ENCODE measurements at regions not wholly inside any gene's neighbourhood (a gene's known extent, or its start where the extent isn't known, plus 50 kb on each side); places are given as distances from the start of the nearest gene placed in this dataset.

DNA sequence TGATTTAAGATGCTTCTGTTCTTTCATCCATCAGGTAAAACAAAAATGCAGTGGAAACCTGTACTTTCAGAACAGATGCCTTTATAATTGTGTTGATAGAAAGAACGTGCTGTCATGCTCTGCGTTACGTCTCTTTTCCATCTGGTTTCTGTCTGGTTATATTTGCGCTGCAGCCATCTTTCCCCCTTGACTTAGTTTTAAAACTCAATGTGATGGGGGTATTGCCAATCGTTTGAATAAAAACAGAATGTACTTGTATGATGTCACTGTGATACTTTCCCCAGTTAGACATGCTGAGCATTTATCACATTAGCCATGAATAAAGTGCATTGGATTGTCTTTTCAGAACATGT, 508.6 kb downstream of the ADCYAP1 start:
- TF ChIP-seq TOX (CRISPR knock-in tag; IDR thresholded peaks at IDR 0.05; ENCODE audit: borderline replicate concordance) = no peak
- TF ChIP-seq BACH2 (CRISPR knock-in tag; IDR thresholded peaks at IDR 0.05; ENCODE audit: borderline replicate concordance) = no peak
- TF ChIP-seq SNAI2 (CRISPR knock-in tag; IDR thresholded peaks at IDR 0.05) = no peak
- TF ChIP-seq, protein P1, sequence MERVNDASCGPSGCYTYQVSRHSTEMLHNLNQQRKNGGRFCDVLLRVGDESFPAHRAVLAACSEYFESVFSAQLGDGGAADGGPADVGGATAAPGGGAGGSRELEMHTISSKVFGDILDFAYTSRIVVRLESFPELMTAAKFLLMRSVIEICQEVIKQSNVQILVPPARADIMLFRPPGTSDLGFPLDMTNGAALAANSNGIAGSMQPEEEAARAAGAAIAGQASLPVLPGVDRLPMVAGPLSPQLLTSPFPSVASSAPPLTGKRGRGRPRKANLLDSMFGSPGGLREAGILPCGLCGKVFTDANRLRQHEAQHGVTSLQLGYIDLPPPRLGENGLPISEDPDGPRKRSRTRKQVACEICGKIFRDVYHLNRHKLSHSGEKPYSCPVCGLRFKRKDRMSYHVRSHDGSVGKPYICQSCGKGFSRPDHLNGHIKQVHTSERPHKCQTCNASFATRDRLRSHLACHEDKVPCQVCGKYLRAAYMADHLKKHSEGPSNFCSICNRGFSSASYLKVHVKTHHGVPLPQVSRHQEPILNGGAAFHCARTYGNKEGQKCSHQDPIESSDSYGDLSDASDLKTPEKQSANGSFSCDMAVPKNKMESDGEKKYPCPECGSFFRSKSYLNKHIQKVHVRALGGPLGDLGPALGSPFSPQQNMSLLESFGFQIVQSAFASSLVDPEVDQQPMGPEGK (CRISPR knock-in tag; IDR thresholded peaks at IDR 0.05; ENCODE audit: borderline replicate concordance) = no peak
- no peak for ATAC-seq

DNA sequence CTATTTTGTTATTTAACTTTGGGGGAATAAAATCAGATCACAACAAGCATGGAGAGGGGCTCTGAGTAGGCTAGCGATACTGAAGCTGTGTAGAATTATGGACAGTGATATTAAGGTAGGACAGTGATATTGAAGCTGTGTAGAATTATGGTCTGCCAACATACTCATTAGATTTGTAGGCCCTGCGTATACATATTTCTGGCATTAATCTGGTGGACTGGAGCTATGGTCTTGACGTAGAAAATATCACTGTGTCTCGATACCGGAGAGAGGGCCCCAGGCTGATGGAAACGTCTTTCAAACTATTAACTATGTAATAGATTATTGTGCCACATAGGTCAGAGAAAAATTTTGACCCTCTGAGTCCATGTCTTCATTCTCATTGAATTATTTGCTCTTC, 511.4 kb downstream of the ADCYAP1 start:
- TF ChIP-seq ARNTL (CRISPR knock-in tag; IDR thresholded peaks at IDR 0.05; ENCODE audit: borderline replicate concordance, low read depth) (no peak), TCF4 (CRISPR knock-in tag; IDR thresholded peaks at IDR 0.05; ENCODE audit: borderline replicate concordance) (no peak), ZFP3 (CRISPR knock-in tag; IDR thresholded peaks at IDR 0.05) (no peak), BACH2 (CRISPR knock-in tag; IDR thresholded peaks at IDR 0.05; ENCODE audit: borderline replicate concordance) (no peak), RARB (CRISPR knock-in tag; IDR thresholded peaks at IDR 0.05) (no peak), OSR1 (CRISPR knock-in tag; IDR thresholded peaks at IDR 0.05) (no peak)
- no peak for ATAC-seq

DNA sequence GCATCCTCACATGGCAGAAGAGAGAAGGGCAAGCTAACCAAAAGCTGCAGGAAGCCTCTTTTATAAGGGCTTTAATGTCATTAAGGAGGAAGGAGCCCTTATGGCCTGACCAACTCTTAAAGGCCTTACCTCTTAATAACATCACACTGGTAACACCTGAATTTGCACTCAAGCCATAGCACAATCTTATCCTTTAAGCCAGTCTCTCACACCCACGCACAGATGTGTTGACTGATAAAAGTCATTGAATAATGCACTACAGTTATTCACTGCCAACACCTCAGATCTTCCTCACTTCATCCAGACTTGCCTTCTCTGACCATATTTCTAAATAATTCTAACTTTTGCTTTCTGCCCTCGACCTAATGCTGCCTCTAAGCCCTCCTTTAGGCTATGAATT, 516.8 kb downstream of the ADCYAP1 start:
- ATAC-seq = no peak

More for the DNA sequence above, 516.8 kb downstream of the ADCYAP1 start:
- TF ChIP-seq, protein P2, sequence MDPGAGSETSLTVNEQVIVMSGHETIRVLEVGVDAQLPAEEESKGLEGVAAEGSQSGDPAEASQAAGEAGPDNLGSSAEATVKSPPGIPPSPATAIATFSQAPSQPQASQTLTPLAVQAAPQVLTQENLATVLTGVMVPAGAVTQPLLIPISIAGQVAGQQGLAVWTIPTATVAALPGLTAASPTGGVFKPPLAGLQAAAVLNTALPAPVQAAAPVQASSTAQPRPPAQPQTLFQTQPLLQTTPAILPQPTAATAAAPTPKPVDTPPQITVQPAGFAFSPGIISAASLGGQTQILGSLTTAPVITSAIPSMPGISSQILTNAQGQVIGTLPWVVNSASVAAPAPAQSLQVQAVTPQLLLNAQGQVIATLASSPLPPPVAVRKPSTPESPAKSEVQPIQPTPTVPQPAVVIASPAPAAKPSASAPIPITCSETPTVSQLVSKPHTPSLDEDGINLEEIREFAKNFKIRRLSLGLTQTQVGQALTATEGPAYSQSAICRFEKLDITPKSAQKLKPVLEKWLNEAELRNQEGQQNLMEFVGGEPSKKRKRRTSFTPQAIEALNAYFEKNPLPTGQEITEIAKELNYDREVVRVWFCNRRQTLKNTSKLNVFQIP (CRISPR knock-in tag; IDR thresholded peaks at IDR 0.05; ENCODE audit: borderline replicate concordance, low read depth) = no peak
- TF ChIP-seq ZNF565 (CRISPR knock-in tag; conservative IDR thresholded peaks at IDR 0.05; ENCODE audit: low read depth) (no peak), ZNF70 (CRISPR knock-in tag; IDR thresholded peaks at IDR 0.05) (no peak), ZC3H10 (CRISPR knock-in tag; IDR thresholded peaks at IDR 0.05) (no peak), ARNTL (CRISPR knock-in tag; IDR thresholded peaks at IDR 0.05; ENCODE audit: borderline replicate concordance, low read depth) (no peak), BACH2 (CRISPR knock-in tag; IDR thresholded peaks at IDR 0.05; ENCODE audit: borderline replicate concordance) (no peak), ISL1 (CRISPR knock-in tag; IDR thresholded peaks at IDR 0.05) (no peak), ZFP3 (CRISPR knock-in tag; IDR thresholded peaks at IDR 0.05) (no peak), ZNF8 (CRISPR knock-in tag; IDR thresholded peaks at IDR 0.05) (no peak), RARB (CRISPR knock-in tag; IDR thresholded peaks at IDR 0.05) (no peak), TCF4 (CRISPR knock-in tag; IDR thresholded peaks at IDR 0.05; ENCODE audit: borderline replicate concordance) (no peak), ZFP30 (CRISPR knock-in tag; IDR thresholded peaks at IDR 0.05) (no peak), GLIS3 (CRISPR knock-in tag; IDR thresholded peaks at IDR 0.05) (no peak), CSDC2 (CRISPR knock-in tag; IDR thresholded peaks at IDR 0.05) (no peak)
- TF ChIP-seq, protein P1 (CRISPR knock-in tag; IDR thresholded peaks at IDR 0.05; ENCODE audit: borderline replicate concordance) = no peak
- TF ChIP-seq, protein P3, sequence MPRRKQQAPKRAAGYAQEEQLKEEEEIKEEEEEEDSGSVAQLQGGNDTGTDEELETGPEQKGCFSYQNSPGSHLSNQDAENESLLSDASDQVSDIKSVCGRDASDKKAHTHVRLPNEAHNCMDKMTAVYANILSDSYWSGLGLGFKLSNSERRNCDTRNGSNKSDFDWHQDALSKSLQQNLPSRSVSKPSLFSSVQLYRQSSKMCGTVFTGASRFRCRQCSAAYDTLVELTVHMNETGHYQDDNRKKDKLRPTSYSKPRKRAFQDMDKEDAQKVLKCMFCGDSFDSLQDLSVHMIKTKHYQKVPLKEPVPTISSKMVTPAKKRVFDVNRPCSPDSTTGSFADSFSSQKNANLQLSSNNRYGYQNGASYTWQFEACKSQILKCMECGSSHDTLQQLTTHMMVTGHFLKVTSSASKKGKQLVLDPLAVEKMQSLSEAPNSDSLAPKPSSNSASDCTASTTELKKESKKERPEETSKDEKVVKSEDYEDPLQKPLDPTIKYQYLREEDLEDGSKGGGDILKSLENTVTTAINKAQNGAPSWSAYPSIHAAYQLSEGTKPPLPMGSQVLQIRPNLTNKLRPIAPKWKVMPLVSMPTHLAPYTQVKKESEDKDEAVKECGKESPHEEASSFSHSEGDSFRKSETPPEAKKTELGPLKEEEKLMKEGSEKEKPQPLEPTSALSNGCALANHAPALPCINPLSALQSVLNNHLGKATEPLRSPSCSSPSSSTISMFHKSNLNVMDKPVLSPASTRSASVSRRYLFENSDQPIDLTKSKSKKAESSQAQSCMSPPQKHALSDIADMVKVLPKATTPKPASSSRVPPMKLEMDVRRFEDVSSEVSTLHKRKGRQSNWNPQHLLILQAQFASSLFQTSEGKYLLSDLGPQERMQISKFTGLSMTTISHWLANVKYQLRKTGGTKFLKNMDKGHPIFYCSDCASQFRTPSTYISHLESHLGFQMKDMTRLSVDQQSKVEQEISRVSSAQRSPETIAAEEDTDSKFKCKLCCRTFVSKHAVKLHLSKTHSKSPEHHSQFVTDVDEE (CRISPR knock-in tag; IDR thresholded peaks at IDR 0.05) = no peak
- TF ChIP-seq, protein P4, sequence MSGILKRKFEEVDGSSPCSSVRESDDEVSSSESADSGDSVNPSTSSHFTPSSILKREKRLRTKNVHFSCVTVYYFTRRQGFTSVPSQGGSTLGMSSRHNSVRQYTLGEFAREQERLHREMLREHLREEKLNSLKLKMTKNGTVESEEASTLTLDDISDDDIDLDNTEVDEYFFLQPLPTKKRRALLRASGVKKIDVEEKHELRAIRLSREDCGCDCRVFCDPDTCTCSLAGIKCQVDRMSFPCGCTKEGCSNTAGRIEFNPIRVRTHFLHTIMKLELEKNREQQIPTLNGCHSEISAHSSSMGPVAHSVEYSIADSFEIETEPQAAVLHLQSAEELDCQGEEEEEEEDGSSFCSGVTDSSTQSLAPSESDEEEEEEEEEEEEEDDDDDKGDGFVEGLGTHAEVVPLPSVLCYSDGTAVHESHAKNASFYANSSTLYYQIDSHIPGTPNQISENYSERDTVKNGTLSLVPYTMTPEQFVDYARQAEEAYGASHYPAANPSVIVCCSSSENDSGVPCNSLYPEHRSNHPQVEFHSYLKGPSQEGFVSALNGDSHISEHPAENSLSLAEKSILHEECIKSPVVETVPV (CRISPR knock-in tag; IDR thresholded peaks at IDR 0.05) = no peak
- TF ChIP-seq, protein P5, sequence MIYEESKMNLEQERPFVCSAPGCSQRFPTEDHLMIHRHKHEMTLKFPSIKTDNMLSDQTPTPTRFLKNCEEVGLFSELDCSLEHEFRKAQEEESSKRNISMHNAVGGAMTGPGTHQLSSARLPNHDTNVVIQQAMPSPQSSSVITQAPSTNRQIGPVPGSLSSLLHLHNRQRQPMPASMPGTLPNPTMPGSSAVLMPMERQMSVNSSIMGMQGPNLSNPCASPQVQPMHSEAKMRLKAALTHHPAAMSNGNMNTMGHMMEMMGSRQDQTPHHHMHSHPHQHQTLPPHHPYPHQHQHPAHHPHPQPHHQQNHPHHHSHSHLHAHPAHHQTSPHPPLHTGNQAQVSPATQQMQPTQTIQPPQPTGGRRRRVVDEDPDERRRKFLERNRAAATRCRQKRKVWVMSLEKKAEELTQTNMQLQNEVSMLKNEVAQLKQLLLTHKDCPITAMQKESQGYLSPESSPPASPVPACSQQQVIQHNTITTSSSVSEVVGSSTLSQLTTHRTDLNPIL (CRISPR knock-in tag; IDR thresholded peaks at IDR 0.05; ENCODE audit: low read depth) = no peak

All from SK-N-SH treated with all-trans-retinoic acid at 6 μM for 48 hours (cell line).